GM18517 (cell line): ENCODE measurements at regions not wholly inside any gene's neighbourhood (a gene's known extent, or its start where the extent isn't known, plus 50 kb on each side); places are given as distances from the start of the nearest gene placed in this dataset.
"Not testable (repeated sequence)": the region's sequence is repeated elsewhere in the genome, so short reads cannot be mapped to it uniquely, and the experiment has no call there.

Experiments
- ATAC-seq: cut with Tn5 transposase; IDR thresholded peaks from one replicate; pipeline ENCODE4 v1.9.1; 2021; ENCODE audit warnings: mild to moderate bottlenecking, moderate library complexity; ENCODE audit not compliant: unreplicated experiment

DNA sequence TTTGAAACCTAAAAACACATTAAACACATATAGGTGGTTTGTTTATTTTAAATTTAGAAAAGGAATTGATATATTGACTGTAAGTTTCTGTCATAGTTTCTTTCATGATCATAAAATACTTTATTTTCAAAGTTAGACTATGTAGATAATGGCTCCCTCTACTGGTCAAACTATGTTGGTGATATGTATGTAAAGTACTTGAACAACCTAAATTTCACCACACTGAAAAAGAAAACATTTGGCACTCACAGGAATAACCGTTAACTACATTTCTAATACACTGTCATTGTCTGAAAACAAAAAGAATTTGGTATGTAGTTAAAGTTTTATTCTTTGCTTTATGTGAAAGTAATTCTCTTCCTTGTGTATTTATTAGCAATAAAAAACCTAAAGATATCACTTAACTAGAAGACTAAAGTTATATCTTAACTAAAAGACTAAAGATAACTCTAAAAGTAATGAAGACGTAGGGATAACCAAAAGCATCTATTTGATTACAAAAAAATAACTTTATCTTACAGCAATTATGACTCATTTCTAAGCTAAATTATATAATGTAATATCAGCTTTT is 427.5 kb downstream of the VGLL3 start:
- peak; percentile 72 for ATAC-seq

DNA sequence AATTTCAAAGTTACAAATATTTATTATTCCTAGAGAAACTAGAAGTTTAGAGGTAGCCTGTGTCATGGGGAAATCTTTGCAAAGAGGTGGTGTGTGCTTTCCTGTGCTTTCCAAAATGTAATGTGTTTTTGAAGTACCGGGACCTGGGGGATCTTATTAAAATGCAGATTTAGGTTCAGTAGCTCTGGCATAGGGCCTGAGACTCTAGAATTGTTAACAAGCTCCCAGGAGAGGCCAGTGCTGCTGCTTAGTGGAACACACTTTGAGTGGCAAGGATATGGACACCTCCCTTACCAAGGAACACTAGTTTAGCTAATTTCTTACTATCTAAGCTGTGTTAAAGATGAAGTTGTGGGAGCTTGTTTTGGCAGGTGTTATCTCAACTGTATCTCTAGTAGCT is 428.9 kb downstream of the VGLL3 start:
- no peak for ATAC-seq

DNA sequence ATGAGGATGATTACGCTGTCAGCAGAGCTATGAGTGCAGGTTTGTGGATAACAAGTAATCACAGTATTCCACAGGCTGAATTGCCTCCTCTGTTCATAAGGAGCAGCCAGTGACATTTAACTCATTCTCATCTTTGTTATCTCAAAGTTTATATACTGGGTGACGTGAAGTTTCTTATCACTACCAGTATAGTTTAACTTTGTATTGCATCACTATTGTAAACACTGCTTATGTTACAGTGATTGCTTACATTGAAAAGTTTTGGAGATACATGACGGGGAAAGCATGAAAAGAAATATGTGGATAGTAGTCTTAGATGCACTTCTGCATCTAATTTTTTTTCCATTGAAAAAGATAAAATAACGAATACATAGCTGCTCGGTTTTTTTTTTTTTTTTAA is 429.7 kb downstream of the VGLL3 start:
- no peak for ATAC-seq

DNA sequence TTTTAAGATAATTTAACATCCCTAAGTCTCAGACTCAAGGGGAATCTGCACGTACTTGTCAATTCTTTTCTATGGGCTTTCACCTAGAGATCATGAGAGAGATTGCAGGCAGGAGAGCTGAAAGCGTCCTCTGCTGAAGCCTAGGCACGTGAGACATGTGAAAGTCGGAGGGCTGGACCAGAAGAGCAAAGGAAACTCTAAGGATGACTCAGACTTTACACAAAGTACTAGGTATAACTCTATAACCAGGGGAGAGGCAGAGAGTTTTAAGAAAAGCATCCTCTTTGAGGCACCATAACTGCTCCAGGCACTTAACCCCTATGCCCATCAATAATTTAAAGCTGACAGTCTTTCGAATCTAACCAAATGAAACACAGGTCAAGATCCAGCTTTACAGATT is 436.6 kb downstream of the VGLL3 start:
- no peak for ATAC-seq

DNA sequence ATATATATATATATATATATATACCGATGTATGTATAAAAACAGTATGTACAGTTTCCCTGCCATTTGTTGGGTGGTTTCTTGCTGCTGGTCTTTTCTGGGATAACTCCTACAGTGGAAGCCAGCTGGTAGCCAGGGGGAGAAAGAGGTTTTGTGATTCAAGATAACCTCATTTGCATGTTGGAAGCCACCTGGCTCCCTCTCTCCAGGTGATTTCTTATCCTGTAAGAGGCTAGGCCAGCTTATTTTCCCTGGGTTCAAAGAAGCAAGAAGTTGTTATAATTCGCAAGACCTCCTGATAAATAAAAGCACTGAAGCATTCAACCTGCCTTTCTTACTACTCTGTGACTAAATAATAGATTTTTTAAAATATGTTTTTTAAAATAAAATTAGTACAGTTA is 443.3 kb downstream of the VGLL3 start:
- ATAC-seq = no peak

DNA sequence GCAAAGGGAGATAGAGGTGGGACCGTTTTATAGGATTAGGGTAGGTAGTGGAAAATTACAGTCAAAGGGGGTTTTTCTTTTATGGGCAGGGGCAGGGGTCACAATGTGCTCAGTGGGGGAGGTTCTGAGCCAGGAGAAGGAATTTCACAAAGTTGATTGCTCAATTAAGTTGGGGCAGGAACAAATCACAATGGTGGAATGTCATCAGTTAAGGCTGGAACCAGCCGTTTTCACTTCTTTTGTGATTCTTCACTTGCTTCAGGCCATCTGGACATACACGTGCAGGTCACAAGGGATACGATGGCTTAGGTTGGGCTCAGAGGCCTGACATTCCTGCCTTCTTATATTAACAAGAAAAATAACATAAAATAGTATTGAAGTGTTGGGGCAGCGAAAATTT is 453.8 kb downstream of the VGLL3 start:
- no peak for ATAC-seq

DNA sequence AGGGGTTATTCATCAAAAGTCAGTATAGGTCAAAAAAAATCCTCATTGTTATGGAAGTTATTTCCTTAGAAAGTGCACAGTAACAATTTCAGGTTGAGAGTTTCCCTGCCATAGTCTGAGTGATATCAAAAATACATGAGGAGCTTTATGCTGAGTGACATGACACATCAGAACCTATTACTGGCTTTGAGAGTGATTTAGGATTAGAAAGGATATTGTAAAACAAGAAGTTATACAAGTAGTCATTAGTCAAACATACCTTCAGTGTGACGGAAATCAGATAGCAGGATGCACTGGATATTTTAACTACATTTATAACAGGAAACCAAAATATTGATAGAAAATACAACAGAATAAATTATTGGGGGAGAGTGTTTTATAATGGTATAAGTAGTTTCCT is 471.1 kb downstream of the VGLL3 start:
- ATAC-seq = no peak

DNA sequence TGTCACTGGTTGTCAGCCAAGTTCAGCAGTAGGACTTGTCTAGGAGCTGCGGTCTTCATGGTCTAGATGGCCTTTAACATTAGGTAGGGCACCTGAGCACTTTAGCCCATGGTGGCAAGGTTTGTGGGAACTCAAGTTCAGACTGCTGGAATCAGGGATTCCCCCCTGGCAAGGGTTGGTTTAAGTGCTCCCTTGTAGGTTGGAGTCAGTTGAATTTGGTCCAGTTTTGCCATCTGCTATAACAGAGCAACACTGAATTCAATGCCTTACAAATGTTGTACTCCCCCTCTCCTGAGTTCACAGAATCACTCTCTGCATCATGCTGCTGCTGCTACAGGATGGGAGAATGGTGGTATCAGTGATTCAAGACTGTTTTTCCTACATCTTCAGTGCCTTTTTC is 509.3 kb downstream of the VGLL3 start:
- ATAC-seq = no peak

DNA sequence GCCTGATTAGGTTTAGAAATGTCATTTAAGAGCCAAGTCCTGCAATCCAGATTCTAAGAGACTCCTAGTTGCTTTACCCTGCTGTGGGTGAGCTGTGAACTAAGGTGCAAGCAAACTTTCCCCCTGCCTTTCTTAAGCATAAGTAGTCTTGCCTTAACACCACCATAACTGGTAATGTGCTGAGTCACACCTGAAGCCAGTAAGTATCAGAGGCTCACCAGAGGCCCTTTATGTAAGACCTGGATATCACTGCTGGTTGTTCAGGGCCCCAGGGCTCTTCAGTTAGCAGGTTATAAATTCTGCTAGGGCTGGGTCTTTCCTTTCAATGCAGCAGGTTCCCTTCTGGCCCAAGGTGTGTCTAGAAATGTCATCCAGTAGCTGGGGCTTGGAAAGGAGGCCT is 509.9 kb downstream of the VGLL3 start:
- ATAC-seq = no peak

DNA sequence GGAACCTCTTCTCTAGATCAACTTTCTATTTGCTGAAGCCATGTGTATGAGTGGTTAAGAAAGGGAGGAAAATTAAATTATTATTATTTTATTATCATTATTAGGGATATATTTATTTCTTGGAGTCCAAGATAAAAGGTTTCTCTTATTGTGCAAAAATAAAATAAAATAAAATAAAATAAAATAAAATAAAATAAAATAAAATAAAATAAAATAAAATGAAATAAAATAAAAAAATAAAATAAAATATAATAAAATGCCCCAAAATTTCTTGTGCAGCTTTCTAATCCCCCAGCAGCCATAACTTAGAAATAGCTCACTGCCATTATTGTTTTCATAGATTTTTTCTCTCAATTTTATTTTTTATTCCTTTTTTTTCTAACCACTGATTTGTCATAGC is 526.8 kb downstream of the VGLL3 start:
- ATAC-seq = no peak

DNA sequence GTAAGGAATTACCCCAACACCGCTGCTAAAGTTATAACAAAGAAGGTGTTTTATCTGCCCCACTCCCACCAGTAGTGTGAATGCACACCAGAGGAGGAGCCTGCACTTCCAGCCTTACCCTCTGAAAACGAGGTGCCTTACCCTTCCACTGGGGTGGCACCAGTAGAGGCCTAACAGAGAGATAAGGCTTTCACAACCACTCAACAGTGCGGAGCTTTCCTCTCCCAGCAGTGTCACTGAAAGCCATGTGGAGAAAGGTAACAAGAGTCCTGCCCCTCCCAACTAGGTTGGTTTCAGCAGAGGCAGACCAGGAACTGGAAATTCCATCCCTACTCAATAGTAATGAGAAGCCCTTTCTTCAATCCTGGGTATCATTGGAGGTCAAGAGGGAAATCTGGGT is 539.2 kb downstream of the VGLL3 start:
- no peak for ATAC-seq

DNA sequence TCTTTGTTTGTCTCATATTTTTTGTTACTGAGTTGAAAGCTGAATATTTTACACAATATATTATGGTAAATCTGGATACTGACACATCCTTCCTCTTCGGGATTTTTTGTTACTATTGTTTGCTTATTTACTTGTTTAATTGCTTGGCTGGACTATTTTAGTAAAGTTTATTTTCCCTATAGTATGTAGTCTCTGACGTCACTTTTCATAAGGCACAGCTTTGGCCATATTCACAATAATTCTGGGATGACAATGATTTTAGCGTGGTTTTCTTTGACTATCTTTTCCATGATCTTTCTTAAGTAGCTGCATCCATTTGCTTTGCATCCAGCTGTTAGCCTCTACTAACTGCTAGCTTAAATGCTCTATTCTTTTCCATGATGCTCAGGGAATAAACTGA is 552.4 kb downstream of the VGLL3 start:
- no peak for ATAC-seq

DNA sequence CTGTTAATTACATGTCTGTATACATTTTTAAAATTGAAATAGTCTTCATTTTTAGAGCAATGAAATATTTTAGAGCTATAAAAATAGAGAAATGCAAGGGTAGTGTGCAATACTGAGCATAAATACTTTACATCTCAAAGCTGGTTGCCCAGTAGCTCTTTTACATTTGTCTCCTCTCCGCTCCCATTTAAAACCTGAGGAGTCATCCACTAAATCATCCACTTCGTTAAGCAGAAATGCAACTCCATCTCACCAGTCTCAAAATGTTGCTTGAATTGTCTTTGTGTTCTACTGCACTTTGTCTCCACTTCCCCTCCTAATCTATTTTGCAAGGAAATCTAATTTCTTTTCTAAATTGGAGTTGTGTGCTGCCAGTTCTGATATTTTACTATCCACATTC is 563.6 kb downstream of the VGLL3 start:
- ATAC-seq = no peak

DNA sequence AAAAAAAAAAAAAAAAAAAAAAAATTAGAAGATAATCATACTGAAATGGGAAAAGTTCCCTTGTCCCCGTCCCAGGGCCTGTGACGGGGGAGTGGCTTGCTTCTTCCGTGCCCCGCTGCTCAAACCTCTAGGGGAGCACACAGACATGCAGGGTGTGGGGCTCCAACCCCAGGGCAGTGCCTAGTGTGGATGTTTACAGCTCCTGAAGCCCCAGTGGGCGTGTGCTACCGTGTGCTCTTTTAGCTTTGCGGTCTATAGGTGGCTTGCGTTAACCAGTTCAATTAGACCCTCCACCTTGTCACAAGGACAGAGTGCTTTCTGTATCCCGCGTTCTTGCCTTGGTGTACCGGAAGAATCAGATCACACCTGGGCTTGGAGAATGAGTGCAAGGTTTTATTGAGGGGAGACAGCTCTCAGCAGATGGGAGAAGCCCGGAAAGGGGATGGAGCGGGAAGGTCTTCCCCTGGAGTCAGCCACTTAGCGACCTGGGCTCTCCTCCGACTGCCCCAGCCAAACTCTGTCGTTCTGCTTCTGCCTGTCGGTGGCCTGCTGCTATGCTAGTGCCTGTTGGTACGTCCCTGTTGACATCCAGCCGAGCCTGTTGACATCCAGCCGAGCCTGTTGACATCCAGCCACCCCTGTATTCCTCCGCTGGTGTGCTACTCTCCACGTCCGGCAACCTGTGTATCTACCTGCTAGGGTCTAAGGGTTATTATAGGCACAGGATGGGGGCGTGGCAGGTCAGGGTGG is 569.8 kb downstream of the VGLL3 start:
- ATAC-seq = no peak

DNA sequence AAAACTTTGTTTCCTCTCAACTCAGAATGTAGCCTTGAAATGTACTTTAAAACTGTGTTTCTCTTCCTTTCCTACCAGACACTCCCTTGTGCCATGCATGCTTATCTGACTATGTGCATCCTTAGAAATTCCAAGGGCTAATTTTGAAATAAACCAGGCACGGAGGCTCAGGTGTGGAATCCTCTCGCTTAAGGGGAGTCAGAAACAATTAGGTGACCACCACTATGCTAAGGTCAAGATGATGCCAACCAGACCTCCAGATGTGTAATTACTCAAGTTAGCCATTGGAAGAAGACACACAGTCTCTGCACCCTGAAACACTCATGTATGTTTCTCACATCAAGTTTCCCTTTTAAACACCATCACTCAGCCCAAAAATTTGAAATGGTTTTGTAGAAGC is 572.1 kb downstream of the VGLL3 start:
- ATAC-seq = no peak

DNA sequence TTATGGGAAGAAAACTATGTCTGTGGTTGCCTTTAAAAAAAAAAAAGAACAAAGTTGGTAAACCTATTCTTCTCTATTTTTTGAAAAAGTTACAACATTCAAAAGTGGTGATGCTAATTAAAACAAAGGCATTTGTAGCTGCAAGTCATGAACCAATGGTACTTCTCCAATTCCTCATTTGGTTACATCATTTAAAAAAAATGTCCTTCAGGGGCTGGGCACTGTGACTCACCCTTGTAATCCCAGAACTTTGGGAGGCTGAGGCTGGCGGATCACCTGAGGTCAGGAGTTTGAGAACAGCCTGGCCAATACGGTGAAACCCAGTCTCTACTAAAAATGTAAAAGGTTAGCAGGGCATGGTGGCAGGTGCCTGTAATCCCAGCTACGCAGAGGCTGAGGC is 574.6 kb downstream of the VGLL3 start:
- ATAC-seq = no peak

DNA sequence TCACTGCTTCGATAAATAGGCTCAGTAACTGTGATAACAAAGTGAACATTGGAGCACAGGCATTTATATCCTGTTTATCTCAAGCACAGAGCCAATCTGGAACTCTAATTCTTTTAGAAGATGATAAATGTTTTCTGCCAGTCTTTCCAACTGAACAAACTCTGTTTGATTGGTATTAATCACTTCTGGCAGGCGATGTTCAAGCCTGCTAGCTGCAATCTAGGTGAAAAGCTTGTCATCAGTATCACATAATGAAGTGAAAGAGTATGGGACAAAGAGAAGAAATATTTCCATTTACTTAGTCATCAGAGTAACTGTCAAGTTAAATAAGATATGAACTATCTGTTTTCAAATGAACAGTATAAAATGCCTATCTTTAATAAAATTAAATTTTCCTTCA is 577.3 kb downstream of the VGLL3 start:
- ATAC-seq = no peak

DNA sequence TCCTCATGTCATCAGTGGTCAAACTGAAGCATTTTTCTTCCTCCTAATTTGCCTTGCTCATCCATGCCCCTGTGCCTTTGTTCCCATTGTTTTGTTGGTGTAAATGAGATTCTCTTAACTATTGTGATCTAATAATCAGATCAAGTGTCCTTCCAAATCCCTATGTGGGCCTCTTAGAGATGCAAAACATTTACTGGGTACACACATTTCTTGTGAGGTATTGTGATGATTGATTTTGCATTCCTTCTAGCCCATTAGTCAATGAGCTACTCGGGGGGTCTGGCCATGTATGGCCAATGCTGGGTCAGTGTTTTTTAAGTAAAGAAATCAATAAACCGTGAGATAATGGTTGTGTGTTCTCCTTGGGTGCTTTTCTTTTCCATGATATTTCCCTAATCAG is 580.4 kb downstream of the VGLL3 start:
- ATAC-seq = no peak

DNA sequence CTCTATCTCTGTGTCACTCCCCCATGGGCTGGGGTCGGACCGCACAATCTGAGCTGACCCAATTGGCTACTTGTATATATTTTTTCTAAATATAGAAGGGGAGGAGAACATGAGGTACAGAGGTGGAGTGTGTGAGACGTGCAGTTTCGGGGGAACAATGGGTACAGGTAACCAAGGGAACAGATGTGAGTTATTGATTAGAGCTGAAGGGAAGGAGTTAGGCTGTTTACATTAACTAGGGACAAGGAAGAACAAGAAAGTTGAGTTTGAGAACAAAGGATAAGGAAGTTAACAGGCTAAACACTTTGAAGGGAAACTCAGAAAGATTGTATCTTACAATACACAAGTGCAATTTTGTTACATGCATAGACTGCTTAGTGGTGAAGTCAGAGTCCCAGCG is 601.2 kb downstream of the VGLL3 start:
- not testable (repeated sequence) for ATAC-seq

DNA sequence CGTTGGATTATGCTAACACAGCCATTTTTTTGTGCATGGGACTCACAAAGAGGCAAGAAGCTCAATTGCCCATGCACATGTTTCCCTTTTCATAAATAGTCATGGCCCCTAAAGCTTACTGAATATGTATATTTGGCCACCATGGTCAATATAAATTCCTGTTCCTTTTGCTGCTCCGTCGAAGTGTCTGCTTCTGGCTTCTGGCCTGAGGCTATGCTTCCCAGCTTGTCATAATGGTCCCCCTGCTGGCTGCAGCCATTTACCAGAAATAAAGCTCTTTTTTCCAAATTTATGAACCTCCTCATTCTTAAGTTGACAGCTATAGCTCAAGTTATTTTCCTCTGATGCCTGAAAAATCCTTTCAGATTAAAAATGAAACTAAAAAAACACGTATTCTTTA is 602.1 kb downstream of the VGLL3 start:
- no peak for ATAC-seq

DNA sequence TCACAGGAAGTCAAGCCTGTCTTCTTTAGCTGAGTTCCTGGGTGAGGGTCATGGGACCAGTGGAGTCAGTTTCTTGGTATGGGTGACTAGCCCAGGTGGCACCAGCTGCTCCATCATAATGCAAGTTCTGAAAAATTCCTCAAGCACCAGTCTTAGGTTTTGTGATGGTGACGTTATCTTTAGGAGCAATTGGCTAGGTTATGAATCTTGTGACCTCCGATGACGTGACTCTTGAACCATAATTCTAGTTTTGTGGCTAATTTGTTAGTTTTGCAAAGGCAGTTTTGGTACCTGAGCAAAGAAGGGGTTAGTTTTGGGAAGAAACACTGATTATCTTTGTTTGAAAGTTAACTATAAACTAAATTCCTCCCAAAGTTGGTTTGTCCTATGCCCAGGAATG is 608.4 kb downstream of the VGLL3 start:
- no peak for ATAC-seq

DNA sequence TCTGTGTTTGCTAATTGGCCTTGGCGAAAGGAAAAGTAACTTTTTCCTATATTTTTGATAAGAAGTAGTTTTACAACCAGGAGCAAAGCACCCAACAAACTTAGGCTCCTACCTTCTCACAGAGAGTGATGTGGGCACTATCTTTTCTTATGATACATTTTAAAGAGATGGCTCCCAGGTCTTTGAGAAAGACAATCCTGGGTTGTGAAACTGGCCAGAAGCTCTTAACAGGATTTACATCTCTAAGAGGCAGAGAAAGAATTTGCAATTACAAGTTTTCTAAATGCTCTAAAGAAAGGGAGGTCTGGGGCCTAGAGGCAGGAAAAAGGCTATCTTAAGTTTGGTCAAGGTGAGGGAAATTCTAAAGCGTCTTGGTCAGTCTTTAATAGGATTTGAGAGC is 609.7 kb downstream of the VGLL3 start:
- no peak for ATAC-seq

DNA sequence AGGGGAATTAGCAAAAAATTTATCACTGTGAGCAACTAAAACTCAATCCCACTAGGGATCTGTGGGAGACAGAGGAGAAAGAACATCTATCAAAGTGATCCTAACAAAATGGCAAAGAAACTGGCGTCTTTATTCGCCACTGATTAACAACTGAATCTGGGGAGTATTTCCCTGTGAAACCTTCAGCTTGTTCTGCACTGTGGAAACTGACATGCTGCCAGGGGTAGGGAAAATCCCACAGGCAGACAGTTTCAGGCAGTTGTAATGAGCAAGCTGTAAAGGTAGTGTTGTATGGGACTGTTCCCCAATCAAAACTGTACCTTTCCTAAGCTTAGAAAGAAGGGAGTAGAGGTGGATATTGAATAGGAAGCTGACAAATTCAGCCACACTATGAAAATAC is 611.7 kb downstream of the VGLL3 start:
- no peak for ATAC-seq
